Lower leg skin (tissue), 4 donors: ENCODE measurements at regions not wholly inside any gene's neighbourhood (a gene's known extent, or its start where the extent isn't known, plus 50 kb on each side); places are given as distances from the start of the nearest gene placed in this dataset.

Experiments
- DNase-seq, 2 donors: peaks; one replicate each; pipeline ENCODE4 v3.0.0-alpha.2; 2019; ENCODE audit warnings: low spot score in 2 of 2
- H3K4me3 ChIP-seq: fragments of 200-600 bp; sonication (generic); 2 replicates; pipeline ENCODE4 v1.5.1; 2017; ENCODE audit warnings: mild to moderate bottlenecking, low read depth; ENCODE audit not compliant: poor library complexity, severe bottlenecking
- POLR2A ChIP-seq, 2 donors: fragments of 450-650 bp; IDR thresholded peaks; one replicate each; pipeline ENCODE4 v1.6.1; 2016 to 2017; ENCODE audit warnings: antibody characterized with exemption in 2 of 2, mild to moderate bottlenecking in 1 of 2, moderate library complexity in 1 of 2
- WGBS, 2 donors: methylation state at CpG; one replicate each; pipeline ENCODE4 v1.1.5; 2018; 5-methylcytosine and 5-hydroxymethylcytosine counted together
- intact Hi-C: fragments of 100-400 bp; cut with DNase I; formaldehyde crosslinking; loops from one replicate; pipeline ENCODE4 v1.15.0; 2023; ENCODE audit warnings: low total_unique reads
- TF ChIP-seq, protein P1 (sequence below), 3 donors: fragments of 450-650 bp; IDR thresholded peaks; one replicate each; pipeline ENCODE4 v1.5.1; 2016; ENCODE audit warnings: antibody characterized with exemption in 3 of 3, mild to moderate bottlenecking in 3 of 3, moderate library complexity in 2 of 3

GRCh38 chr12:24561882-24562770, 386.8 kb downstream of the BCAT1 start:
- TF ChIP-seq, protein P1, sequence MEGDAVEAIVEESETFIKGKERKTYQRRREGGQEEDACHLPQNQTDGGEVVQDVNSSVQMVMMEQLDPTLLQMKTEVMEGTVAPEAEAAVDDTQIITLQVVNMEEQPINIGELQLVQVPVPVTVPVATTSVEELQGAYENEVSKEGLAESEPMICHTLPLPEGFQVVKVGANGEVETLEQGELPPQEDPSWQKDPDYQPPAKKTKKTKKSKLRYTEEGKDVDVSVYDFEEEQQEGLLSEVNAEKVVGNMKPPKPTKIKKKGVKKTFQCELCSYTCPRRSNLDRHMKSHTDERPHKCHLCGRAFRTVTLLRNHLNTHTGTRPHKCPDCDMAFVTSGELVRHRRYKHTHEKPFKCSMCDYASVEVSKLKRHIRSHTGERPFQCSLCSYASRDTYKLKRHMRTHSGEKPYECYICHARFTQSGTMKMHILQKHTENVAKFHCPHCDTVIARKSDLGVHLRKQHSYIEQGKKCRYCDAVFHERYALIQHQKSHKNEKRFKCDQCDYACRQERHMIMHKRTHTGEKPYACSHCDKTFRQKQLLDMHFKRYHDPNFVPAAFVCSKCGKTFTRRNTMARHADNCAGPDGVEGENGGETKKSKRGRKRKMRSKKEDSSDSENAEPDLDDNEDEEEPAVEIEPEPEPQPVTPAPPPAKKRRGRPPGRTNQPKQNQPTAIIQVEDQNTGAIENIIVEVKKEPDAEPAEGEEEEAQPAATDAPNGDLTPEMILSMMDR (IDR thresholded peaks at IDR 0.05): no peak
- no peak for TF ChIP-seq POLR2A (IDR thresholded peaks at IDR 0.05)
- intact Hi-C loops: no loop called here
- DNase-seq: peak; percentile 53 to 92
- peak overlapping the region; percentile 78 for H3K4me3 ChIP-seq
- WGBS, 2 donors: 0 to 1% methylated on average over 35 to 56 of the region's 76 CpGs

- DNase-seq: no peak
- H3K4me3 ChIP-seq: peak overlapping the region; percentile 78
- TF ChIP-seq, protein P1 (IDR thresholded peaks at IDR 0.05): no peak
- no peak for TF ChIP-seq POLR2A (IDR thresholded peaks at IDR 0.05)
- intact Hi-C loops: no loop called here
- 0 to 1% methylated on average over 15 of the region's 15 CpGs for whole genome bisulfite sequencing, 2 donors
These were observed 387.5 kb downstream of the BCAT1 start for GRCh38 chr12:24561411-24561871.

DNA sequence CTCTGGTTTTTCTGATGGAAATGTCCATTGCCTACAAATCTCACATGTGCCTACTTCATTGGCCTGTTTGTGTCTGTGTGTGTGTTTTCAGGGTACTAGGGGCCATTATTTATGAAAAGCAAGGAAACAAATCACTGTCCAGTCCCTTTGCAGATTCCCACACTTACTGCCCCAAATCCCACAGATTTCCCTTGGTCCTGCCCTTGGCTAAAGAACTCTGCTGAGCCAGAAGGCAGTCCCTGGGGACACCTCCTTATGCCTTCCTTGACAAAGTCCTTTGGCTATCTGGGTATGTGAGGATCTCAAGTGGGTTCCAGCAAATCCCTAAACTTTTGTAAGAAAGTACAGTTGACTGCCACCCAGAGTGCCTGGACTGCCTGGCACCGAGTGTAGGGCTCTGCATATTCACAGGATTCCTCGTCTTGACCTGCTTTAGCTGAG, 388.1 kb downstream of the BCAT1 start:
- TF ChIP-seq POLR2A (IDR thresholded peaks at IDR 0.05): no peak
- TF ChIP-seq, protein P1 (IDR thresholded peaks at IDR 0.05): no peak
- H3K4me3 ChIP-seq: no peak overlapping the region
- no peak for DNase-seq
- WGBS, 2 donors: 3 to 27% methylated on average over 2 of the region's 2 CpGs
- intact Hi-C loops: no loop called here

DNA sequence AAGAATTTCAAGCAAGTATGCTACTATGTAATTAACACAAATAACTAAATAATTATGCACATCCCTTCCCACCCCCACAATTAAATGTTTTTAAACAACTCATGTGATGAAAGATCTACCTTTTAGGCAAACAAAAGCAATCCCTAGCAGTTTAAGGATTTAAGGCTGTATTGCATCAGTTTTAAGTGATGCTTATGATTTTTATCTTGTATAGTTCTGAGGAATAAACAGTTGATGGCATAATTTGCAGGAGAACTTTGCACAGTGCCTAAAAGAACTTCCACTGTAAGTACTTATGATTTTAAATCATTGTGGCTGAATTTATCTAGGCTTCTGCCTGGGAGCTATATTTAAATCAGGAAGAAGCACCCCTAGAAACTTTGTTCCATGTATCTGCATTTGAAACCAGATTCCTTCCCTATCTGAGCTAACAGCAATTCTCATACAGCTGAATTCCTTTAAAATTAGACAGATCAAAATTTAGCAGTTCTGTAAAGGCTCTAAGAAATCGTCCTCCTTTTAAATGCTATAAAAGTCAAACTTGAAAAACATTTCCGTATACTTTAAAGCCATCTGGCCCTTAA, 388.6 kb downstream of the BCAT1 start:
- intact Hi-C loops: no loop called here
- TF ChIP-seq POLR2A (IDR thresholded peaks at IDR 0.05): no peak
- TF ChIP-seq, protein P1 (IDR thresholded peaks at IDR 0.05): no peak
- no peak for DNase-seq
- no peak overlapping the region for H3K4me3 ChIP-seq
- 32 to 37% methylated on average over 2 of the region's 2 CpGs for WGBS, 2 donors

- WGBS, 2 donors: 68 to 73% methylated on average over 1 of the region's 1 CpG
- no peak overlapping the region for H3K4me3 ChIP-seq
- no peak for DNase-seq
- TF ChIP-seq, protein P1 (IDR thresholded peaks at IDR 0.05): no peak
- TF ChIP-seq POLR2A (IDR thresholded peaks at IDR 0.05): no peak
- intact Hi-C loops: no loop called here
These were observed 391.2 kb downstream of the BCAT1 start for GRCh38 chr12:24557738-24558137.
